ENCODE measurements at regions not wholly inside any gene's neighbourhood (a gene's known extent, or its start where the extent isn't known, plus 50 kb on each side); places are given as distances from the start of the nearest gene placed in this dataset.

DNA sequence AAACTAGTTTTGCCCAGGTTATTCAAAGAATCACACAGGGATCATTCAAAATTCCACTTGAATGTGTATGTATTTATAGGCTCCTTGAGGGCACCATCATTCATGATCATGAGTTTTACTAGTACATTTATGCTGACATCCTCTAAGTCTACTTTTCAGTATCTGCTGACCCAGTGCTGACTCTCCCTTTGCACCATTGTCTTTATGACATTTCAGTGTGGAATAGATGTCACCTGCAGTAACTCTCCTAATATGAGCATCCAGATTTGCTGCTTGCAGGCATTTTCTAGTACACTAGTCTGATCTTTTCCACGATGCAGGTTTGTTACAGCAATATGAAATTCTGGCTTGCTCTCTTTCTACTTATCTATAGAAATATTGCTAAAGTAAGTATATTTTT lies 1603.5 kb downstream of the SI start:
- Histone ChIP-seq H3K4ac (ENCODE audit: low read depth, low read length) (no peak overlapping the region), H3K23ac (ENCODE audit: insufficient read length, low read depth, low read length) (no peak overlapping the region), H3K27me3 (ENCODE audit: insufficient read depth, low read length) (no peaks in the 10 kb centered on the region), H3K79me2 (ENCODE audit: insufficient read depth, low read length) (no peaks in the 10 kb centered on the region), H4K91ac (ENCODE audit: insufficient read length, low read depth, low read length) (no peak overlapping the region), H2AFZ (ENCODE audit: low read length) (no peak overlapping the region), H2BK12ac (ENCODE audit: insufficient read length, low read depth, low read length) (no peak overlapping the region), H4K5ac (ENCODE audit: insufficient read length, low read depth, low read length) (no peak overlapping the region), H3K14ac (ENCODE audit: insufficient read depth, low read length) (no peak overlapping the region), H2BK5ac (ENCODE audit: insufficient read length, low read length) (no peak overlapping the region), H3K27ac (ENCODE audit: insufficient read length, low read depth, low read length) (no peak overlapping the region), H4K20me1 (ENCODE audit: control insufficient read depth, insufficient read depth, insufficient read length) (no peaks in the 10 kb centered on the region), H2BK15ac (ENCODE audit: low read depth, low read length) (no peak overlapping the region), H2BK20ac (ENCODE audit: low read depth, low read length, poor library complexity, severe bottlenecking) (no peak overlapping the region), H3T11ph (ENCODE audit: low read length) (no peak overlapping the region), H3K4me1 (ENCODE audit: insufficient read depth, low read length) (no peaks in the 10 kb centered on the region), H4K8ac (replicated peaks; ENCODE audit: insufficient read length, low read depth, low read length) (no peak overlapping the region), H3K4me2 (ENCODE audit: insufficient read depth, insufficient read length, low read length) (no peak overlapping the region), H3K9ac (ENCODE audit: extremely low read depth, insufficient read length, low read length) (no peak overlapping the region), H2BK120ac (ENCODE audit: low read depth, low read length, poor library complexity, severe bottlenecking) (no peak overlapping the region), H3K18ac (ENCODE audit: insufficient read length, low read depth, low read length) (no peak overlapping the region), H2AK5ac (ENCODE audit: insufficient read length, low read length) (no peak overlapping the region), H3K9me3 (ENCODE audit: control insufficient read depth, low read depth, low read length) (no peaks in the 10 kb centered on the region), H3K23me2 (ENCODE audit: insufficient read length, low read depth, low read length, poor library complexity, severe bottlenecking) (no peaks in the 10 kb centered on the region), H3K56ac (ENCODE audit: insufficient read length, low read depth, low read length) (no peak overlapping the region), H3K79me1 (ENCODE audit: insufficient read depth, low read depth, low read length, poor library complexity, severe bottlenecking) (no peaks in the 10 kb centered on the region)
- Mint-ChIP-seq H3K27ac (no peak overlapping the region), H3K36me3 (ENCODE audit: insufficient read depth in 1 of 3, low read depth in 3 of 3) (no peaks in the 10 kb centered on the region), H3K4me1 (no peaks in the 10 kb centered on the region), H3K4me3 (no peak overlapping the region), H3K9me3 (peaks cover 0 to 4% of the 10 kb centered on the region in 2 experiments; a peak in 1 of 5 replicates), H3K27me3 (ENCODE audit: low read depth) (no peaks in the 10 kb centered on the region)
- WGBS (ENCODE audit: extremely low coverage, insufficient read length, low lambda C conversion rate) = no CpG with 5 or more reads among the region's 1 CpG
- TF ChIP-seq, protein P1, sequence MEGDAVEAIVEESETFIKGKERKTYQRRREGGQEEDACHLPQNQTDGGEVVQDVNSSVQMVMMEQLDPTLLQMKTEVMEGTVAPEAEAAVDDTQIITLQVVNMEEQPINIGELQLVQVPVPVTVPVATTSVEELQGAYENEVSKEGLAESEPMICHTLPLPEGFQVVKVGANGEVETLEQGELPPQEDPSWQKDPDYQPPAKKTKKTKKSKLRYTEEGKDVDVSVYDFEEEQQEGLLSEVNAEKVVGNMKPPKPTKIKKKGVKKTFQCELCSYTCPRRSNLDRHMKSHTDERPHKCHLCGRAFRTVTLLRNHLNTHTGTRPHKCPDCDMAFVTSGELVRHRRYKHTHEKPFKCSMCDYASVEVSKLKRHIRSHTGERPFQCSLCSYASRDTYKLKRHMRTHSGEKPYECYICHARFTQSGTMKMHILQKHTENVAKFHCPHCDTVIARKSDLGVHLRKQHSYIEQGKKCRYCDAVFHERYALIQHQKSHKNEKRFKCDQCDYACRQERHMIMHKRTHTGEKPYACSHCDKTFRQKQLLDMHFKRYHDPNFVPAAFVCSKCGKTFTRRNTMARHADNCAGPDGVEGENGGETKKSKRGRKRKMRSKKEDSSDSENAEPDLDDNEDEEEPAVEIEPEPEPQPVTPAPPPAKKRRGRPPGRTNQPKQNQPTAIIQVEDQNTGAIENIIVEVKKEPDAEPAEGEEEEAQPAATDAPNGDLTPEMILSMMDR (conservative IDR thresholded peaks at IDR 0.05) = no peak
- no peak for DNase-seq
